Skeletal muscle cell (primary cell): ENCODE measurements at regions not wholly inside any gene's neighbourhood (a gene's known extent, or its start where the extent isn't known, plus 50 kb on each side); places are given as distances from the start of the nearest gene placed in this dataset.
A peak's percentile ranks its signal among the peaks of the same experiment; 100 is the strongest.

Experiments
- DNase-seq: peaks from one replicate; pipeline ENCODE4 v3.0.0-alpha.2; 2010; ENCODE audit warnings: low read depth
- H3K4me3 ChIP-seq: 2 replicates; pipeline ENCODE4 v1.5.1; 2011; ENCODE audit warnings: low read depth, mild to moderate bottlenecking, control low read depth, low read length, moderate library complexity

DNA sequence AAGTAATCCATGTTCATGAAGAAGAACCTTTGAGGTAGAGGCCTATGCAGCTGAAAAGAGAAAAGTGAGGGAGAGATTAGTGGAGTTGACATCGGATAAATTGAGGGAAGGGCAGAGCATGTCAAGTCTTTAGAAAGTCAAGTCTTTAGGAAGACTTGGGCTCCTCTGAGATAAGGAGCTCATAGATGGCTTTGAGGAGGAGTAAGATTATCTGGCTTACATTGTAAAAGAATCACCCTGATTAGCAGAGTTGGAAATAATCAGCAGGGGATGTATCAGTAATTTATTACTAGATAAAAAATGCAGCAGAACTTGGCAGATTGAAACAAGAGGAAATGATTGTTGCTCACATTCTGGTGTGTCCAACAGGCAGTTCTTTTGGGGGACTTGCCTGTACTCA lies 727.2 kb upstream of the WWC1 start:
- DNase-seq = no peak
- H3K4me3 ChIP-seq = no peak overlapping the region

DNA sequence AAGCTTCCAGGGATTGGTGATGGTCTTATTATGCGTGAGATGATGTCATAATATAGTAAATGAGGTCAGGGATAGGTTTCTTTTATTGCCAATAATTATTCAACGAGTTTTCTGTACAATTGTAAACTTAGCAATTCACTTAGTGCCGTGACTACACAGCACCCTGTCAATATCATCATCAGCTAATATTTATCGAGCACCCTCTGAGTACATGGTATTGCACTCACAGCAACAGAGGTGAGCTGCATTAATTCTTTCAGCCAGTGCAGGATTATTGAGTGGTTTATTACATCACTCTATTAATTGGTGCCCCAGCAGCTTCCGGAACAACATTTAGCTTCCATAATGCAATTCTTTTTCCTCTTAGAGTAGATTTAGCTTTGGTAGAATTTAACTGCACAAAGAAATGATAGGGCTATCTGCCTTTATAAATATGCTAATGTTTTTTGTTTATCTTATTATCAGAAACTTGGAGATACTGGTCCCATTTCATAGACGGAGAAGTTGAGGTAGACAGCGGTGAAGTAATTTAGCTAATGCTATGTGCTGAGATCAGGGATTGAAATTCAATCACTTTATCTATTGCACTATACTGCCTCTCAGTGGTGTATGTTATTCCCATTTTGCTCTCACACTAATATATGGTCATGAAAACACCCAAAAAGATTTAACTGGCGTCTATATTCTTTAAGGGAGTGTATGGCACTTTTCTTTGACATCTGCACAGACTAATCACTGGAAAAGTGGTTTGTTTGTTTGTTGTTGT lies 726.1 kb upstream of the WWC1 start:
- H3K4me3 ChIP-seq = no peak overlapping the region
- no peak for DNase-seq

DNA sequence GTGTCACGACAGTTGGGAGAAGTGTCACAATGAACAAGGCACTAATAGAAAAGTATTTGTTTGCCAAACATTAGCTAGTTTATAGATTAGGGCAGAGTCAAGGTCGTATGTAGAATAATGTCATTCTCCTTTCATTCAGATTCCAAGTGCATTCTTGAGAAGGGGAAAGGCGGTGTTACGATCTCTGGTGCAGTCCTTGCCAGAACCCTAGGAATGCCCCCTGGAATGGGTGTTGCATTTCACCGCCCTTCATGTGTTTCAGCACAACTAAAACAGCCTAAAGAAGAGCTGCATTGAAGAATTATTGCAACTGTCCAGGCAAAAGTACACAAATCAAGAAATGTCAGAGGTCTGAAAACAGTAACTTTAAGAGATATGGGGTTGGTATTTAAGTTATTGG lies 721.0 kb upstream of the WWC1 start:
- DNase-seq = no peak
- no peak overlapping the region for H3K4me3 ChIP-seq

DNA sequence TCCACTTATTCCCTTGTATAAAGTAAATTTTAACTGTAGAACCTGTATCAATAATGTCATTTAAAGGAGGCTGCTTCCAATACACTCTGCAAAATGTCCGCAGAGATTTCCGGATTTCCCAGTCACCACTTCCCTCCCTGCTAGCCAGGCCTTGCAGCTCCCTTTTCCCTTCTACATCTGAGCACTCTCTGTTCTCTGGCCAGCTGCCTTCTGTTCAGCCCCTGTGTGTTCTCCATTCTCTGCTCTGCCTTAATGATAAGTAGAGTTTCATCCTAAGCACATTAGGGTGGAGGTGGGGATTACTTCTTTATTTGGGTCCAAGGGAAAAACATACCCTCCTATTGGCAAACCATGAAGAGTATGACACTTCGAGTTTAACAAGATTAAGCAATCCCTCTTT lies 719.6 kb upstream of the WWC1 start:
- no peak overlapping the region for H3K4me3 ChIP-seq
- DNase-seq = no peak

DNA sequence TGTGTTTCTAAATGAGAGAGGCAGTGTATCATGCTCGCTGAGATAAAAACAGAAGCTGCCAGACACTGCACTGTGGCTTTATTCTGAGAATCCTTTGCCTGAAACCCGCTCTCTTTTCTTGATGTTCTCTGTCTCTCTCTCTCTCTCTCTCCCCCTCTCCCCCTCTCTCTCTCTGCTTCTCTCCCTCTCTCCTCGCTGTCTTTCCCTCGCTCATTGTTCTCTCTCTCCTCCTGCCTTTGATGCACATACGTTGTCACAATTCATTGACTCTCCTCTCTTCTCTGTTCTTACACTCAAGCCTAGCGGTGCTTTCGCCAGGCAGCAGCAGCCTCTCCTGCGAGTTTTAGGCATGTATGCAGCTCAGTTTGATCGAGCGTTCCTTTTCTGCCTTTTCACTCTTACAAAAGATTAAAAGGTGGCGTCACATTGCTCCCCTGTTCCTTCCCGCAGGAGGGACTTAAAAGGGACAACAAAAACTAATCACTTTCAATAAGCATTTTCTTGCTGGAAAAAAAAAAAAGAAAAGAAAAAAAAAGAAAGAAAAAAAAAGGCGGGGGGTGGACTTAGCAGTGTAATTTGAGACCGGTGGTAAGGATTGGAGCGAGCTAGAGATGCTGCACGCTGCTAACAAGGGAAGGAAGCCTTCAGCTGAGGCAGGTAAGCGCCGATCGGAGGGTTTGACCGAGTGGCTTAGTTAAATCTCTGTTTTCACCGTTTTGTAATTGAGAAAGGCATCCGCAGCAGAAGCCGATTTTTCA lies 717.9 kb upstream of the WWC1 start:
- peak overlapping the region; percentile 58 for H3K4me3 ChIP-seq
- DNase-seq = peak; percentile 37

DNA sequence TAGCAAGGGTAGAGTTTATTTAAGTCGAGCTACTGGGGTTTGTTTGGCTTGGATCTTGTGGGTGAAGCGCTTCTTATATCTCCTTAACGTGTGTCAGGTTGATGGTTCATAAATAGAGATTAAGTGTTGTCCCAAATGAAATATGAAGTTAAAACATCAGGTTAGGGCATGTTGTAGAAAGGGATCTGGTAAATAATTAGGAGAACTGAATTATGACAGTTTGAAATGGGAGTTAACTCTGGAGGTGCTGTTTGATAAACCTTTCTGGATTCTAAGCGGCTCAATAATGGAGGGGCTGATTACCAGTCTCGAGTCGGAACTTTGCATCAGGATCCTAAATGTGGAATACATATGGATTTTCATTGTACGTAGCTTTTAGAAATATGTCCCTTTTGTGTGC lies 717.0 kb upstream of the WWC1 start:
- peak overlapping the region; percentile 58 for H3K4me3 ChIP-seq
- no peak for DNase-seq

DNA sequence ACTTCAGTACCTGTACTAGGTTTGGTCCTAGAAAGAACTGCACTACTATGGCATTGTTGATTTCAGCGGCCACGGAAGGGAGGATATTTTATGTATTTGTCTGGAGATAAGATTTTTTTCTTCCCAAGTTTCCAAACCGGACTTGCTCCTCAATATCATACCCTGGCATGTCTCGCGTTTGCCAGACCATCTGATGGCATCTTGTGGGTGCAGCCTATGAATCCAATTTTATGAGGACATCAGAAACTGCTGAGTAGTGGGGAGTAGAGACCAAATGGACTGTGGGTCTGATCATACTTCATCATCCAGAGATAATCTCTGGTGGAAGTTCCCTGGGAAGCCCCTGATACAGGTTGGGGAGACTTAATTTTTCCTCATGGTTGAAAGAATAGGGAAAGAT lies 716.1 kb upstream of the WWC1 start:
- DNase-seq = no peak
- no peak overlapping the region for H3K4me3 ChIP-seq

DNA sequence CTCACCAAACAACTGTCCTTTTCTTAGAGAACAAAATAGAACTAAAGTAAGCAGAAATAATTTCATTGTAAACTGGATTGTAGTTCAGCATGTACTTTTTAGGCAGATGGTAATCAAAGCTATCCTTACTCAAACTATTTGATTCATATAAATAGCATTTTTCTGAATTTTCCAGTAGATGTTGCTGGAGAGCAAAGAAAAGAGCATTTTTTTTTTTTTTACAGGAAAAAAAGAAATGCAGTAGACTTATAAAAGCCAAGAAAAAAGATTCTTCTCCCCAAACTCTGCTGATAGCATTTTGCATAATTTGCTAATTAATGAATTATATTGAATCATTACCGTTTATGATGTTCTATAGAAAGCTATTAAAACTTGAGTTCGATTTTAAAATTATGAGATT lies 715.3 kb upstream of the WWC1 start:
- no peak for DNase-seq
- H3K4me3 ChIP-seq = no peak overlapping the region

DNA sequence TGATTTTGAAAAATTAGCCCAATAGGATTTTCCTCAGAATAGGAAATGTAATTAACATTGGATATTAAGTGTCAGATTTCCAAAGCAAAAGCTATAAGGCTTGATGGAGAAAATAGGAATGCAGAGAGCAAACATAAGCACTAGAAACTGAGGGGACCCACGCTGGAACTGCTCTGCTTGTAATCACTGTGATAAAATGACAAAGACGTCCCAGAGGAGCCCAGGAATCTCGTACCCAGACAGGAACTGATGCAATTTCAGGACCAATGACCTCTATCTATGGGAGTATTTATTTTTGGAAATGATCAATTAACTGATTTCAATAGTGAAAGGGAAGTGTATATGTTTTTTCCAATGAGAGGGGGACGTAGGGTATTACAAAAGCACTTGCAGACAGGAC lies 714.5 kb upstream of the WWC1 start:
- H3K4me3 ChIP-seq = no peak overlapping the region
- DNase-seq = no peak

DNA sequence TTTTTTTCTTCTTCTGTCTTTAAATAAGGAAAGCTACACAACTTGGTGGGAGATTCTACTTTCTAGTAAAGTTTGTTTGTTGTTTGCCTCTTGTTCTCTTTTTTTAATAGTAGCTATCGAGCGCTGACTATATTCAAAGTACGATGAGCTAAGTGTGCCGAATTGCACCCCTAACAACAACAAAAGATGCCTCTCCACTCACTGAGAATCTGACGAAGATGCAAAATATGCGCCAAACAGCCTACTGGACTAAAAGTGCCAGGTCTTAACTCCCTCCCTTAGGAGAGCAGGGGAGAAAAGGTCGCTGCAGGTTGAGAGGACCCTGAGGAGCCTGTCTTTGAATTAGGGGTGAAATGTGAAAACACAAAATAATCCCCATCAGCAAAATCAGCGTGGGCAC lies 713.8 kb upstream of the WWC1 start:
- no peak overlapping the region for H3K4me3 ChIP-seq
- DNase-seq = no peak

DNA sequence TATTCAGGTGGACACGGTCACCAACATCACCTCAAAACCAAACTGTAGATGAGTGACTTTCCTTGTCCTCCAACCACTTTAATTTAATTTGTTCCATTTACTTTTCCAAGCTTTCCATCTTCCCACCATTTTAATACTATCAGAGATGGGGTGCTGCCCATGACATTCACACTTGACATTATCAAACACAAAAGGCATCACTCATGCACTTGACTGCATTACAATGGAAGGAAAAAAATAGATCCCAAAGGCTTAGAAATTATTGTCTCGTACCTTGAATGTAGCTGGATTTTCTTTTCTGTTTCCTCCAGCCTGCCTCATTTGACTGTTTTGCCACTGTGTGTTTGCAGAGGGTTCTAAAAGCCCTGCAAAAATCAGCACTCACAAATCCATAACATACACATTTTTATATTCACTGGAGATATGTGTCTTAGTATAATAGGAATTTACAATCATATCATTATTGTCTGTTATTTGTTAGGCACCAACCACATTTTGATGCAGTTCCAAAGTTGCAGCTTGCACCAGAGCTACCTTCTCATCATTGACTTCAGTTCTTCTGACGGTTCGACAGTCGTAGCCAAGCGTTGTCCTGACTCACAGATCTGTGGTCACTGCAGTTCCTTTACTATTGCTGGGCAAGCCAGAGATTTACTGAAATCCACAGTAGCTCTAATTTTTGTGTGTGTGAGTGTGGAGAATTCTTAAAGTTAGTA lies 712.3 kb upstream of the WWC1 start:
- peak; percentile 75 for DNase-seq
- H3K4me3 ChIP-seq = no peak overlapping the region

DNA sequence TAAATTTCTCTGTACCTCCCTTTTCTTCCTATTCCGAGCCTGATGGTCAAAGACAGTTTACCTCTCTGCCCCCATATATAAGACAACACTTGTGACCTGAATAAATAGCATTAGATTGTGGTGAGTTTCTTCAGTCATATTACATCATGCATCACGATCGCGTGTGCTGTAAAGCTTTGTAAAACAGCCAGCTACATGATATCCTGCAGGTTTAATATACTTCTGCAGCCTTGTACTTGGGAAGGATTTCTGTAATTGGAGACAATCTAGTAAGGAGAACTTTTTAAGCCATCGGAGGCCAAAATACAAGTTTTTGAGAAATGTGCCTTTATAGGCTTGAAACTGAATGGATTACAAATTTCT lies 711.8 kb upstream of the WWC1 start:
- peak; percentile 55 for DNase-seq
- no peak overlapping the region for H3K4me3 ChIP-seq

DNA sequence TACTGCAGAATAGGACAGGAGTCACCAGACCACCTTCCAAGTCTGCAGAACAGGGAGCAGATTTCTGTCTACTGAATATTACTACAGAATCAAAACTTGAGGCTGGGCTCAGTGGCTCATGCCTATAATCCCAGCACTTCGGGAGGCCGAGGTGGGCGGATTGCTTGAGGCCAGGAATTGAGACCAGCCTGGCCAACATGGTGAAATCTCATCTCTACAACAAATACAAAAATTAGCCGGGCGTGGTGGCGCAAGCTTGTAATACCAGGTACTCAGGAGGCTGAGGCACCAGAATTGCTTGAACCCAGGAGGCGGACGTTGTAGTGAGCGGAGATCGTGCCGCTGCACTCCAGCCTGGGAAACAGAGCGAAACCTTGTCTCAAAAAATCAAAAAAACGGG lies 710.8 kb upstream of the WWC1 start:
- H3K4me3 ChIP-seq = no peak overlapping the region
- no peak for DNase-seq

DNA sequence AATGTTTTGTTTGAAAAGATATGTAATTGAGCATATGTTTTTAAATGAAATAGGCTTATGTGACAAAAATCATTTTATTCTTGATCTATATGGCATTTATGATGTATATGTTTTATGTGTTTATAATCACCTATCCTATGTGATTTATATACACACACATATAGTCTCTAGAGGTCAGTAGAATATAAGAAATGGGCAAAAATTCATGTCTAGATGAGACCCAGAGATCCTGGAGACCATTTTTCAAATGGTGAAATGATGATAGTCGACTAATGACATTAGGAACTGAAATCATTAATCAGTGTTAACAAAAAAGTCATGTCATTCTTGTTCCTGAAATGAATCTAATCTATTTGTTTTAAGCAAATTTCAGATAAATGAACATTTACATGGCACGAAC lies 709.2 kb upstream of the WWC1 start:
- DNase-seq = no peak
- H3K4me3 ChIP-seq = no peak overlapping the region

DNA sequence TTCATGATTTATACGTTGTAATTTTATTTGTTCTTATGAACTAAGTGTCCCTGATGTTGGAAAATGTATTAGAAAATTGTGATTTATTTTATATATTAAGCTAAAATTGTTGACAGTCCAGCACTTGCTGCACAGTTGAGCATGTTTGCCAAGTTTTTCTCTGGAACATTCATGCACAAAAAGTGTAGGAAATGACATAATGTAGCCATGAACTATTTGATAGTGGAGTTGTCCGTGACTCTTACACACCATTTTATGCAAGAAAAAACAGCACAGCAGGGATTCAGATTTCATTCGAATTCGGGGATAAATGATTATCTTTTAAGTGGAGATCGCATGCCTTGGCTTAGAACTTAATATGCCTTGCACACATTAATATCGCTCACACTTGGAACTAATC lies 708.6 kb upstream of the WWC1 start:
- peak; percentile 24 for DNase-seq
- no peak overlapping the region for H3K4me3 ChIP-seq

DNA sequence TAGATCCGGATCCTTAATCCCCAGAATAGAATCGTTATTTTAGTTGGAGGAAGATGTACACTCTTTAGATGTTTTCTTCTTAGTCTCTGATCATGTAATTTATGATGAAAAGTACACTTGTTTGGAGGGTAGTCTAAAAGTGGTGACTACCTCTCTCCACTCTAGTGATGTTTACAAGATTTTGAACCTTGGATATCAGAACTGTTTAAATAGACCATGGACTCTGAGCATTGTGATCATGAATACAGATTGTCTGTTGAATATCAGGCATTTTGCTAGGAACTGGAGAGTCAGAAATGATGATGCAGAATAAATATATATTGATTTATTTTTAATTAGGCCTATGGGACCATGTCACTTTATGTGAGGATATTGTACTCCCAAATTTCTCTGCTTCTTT lies 706.3 kb upstream of the WWC1 start:
- no peak for DNase-seq
- H3K4me3 ChIP-seq = no peak overlapping the region

DNA sequence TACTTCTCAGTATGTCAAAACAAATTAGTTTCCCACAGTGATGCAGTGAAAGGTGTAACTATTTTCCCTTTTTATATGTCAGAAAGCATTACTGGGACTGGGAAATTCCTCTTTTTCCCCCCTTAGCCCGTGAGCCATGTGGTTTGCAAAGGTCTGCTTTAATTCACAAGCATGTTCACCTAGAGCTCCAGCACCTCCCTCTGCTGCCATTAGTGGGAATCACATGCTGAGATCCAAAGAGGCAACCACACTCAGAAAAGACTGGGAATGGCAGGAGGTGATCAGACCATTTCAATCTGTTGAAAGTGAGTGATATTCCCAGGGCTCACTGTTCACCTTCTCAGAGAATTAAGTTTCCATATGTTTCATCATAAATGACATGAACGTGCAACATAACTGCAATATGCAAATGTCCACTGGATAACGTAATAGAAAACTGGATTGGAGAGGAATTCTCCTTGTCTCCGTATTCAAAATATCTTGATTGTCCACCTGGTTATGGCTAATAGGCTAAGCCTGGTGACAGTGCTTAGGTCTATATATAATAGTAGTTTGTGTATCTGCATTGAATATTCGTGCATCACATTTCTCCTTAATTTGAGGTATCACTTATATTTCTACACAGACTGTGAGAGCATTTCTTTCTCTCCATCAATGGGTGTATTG lies 703.5 kb upstream of the WWC1 start:
- no peak overlapping the region for H3K4me3 ChIP-seq
- DNase-seq = no peak

DNA sequence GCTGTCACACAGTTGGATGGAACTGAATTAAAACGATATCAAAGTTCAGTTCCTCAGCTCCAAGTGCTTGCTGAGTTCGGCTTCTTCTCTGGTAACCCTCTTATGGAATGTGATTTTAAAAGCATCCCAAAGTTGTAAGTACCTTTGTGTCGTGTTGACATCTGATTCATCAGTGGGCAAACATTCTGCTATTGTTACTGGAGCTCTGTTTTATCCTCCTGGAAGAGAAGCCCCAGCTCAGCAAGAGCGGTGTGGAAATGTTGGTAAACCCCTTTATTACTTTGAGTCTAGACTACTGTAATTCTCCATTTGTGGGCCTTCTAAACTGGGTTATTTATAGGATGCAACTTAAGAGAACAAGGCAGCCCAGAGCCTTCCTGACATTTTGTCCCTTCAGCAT lies 699.3 kb upstream of the WWC1 start:
- no peak for DNase-seq
- H3K4me3 ChIP-seq = no peak overlapping the region

DNA sequence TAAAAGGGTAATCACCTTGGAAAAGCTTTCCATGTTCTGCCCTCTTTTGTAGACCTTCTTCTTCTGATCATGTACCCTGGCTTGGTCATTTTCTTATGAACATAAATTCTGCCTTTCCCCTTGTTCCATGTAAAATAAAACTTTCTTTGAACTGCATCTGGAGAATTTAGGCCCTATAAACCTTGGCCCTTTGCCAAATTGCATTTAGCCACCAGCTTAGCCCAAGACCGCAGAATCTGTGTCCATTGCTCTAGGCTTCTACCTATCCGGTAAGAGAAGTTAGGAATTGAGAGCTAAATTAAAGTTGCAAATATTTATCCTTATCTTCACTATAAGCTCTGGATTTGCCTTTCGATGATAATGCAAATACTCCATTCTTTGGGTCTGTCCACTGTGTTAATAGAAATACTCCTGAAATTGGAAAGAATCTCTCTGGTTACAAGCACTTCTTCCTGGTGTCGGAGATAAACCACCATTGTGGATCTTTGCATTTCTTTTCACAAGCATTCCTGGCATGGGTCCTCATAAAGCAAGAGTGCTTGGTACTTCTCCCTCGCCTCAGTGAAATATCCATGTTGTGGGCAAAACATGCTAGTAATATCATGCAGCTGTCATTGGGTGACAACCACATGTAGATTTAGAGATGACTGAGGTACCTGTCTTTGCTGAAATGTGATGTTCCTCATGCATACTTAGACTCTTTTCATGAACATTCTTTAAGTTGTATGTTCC lies 698.0 kb upstream of the WWC1 start:
- no peak overlapping the region for H3K4me3 ChIP-seq
- no peak for DNase-seq

DNA sequence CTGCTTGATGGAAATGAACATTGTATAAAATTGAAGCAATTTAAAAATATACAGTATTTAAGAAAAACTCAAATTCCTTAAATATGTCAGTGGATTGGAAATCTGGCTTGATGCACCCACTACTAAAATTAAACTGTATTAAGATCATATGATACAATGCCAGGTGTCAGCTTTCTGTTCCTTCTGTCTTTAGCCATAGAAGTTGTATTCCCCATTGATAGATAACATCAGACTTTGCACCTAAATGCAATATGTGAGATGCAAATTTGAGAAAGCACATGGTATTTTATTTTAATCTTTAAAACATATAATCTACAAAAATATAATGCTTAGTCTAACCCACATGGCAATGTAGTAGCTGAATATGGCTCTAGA lies 697.4 kb upstream of the WWC1 start:
- DNase-seq = no peak
- H3K4me3 ChIP-seq = no peak overlapping the region
